HG03439 (cell line): ENCODE measurements at regions not wholly inside any gene's neighbourhood (a gene's known extent, or its start where the extent isn't known, plus 50 kb on each side); places are given as distances from the start of the nearest gene placed in this dataset.
"Not testable (repeated sequence)": the region's sequence is repeated elsewhere in the genome, so short reads cannot be mapped to it uniquely, and the experiment has no call there.

ENCODE experiments used
- ATAC-seq: cut with Tn5 transposase; IDR thresholded peaks from one replicate; pipeline ENCODE4 v1.9.1; 2021; ENCODE audit warnings: mild to moderate bottlenecking, moderate library complexity; ENCODE audit not compliant: unreplicated experiment

DNA sequence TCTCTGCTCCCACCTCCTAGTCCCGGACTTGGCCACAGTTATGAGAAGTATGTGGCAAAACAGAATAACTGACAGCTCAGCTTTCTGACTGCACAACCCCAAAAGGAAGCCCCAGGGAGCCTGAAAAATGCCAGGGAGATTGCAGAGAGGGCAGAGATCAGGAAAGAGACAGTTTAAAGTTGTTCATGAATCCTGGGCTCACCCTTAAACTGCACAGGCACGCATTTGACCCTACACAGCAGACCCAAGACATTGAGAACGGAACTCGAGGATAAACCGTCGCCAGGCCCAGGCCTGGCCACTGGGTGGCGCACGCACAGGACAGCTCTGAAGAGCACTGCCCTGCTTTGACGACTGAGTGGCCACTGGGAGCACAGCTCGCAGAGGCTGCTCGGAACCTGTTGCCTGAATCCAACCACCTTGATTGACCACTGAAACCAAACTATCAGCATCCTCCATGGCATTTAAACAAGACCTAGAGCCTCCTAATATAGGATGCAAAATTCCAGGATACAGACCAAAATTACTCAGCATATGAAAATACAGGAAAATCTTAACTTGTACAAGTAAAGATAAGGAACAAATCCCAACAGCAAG is 114.0 kb downstream of the C16orf95 start:
- ATAC-seq, result no peak

DNA sequence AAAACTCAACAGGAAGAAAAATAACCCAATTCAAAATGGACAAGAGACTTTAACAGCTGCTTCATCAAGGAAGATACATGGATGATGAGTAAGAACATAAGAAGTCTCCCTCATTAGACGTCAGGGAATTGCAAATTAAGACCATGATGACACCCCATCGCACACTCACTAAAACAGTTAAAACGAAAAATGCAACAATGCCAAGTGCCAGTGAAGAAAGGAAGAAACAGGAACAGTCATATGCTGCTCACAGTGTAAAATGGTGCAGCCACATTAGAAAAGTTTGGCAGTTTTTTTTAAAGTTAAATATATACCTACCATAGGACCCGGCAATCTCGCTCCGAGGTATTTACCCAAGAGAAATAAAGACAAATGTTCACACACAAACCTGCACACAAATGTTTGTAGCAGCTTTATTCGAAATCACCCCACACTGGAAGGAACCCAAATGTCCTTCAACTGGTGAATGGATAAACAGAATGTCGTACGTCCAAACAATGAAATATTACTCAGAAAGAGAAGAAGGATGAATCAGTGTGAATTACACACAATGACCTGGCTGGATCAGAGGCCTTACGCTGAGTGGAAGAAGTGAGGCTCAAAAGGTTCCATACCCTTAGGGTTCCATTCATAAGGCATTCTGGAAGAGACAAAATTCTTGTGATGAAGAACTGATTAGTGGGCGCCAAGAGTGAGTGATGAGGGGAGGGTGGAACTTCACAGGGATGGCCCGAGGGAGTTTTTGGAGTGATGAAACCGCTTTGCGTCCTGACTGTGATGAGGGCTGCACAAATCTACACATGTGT is 110.3 kb downstream of the C16orf95 start:
- no peak for ATAC-seq

DNA sequence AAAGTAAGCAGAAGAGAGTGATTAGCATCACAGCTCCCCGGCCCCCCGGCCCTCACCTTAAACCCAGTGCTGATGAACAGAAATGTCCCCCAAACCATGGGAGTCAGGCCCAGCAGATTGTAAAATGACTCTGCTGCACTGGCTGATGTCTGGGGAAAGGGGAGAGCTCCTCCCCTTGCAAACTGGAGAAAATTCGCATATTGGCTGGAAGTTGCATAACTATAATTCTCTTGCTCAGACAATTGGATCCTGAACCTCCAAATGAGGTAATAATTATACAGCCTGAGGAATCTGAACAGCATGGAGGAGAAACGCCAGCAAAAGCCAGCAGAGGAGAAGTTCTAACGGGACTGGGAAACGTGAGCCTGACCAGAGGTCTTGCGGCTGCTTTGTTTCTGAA is 109.7 kb downstream of the C16orf95 start:
- ATAC-seq, result no peak

DNA sequence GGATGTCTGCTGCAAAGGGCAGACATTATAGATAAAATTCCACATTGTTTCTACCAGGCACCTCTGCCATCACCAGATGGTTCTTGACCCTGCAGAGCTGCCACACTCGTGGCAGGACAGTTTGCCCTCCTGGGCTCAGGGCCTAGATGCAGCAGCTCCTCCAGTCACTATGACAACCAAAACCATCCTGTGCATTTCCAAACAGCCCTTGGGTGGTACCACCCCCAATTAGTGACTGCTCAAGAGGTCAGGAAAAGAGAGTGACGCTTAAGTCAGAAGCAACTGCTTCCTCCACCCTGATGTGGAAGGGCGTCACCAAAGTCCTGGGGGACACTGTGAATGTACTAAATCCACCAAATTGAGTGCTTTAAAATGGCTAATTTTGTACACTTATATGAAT is 109.2 kb downstream of the C16orf95 start:
- ATAC-seq, result no peak

DNA sequence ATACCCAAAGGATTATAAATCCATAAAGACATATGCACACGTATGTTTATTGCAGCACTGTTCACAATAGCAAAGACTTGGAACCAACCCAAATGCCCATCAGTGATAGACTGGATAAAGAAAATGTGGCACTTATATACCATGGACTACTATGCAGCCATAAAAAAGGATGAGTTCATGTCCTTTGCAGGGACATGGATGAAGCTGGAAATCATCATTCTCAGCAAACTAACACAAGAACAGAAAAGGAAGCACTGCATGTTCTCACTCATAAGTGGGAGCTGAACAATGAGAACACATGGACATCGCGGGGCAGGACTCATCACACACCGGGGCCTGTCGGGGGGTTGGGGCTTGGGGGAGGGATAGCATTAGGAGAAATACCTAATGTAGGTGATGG is 108.2 kb downstream of the C16orf95 start:
- ATAC-seq, result not testable (repeated sequence)

DNA sequence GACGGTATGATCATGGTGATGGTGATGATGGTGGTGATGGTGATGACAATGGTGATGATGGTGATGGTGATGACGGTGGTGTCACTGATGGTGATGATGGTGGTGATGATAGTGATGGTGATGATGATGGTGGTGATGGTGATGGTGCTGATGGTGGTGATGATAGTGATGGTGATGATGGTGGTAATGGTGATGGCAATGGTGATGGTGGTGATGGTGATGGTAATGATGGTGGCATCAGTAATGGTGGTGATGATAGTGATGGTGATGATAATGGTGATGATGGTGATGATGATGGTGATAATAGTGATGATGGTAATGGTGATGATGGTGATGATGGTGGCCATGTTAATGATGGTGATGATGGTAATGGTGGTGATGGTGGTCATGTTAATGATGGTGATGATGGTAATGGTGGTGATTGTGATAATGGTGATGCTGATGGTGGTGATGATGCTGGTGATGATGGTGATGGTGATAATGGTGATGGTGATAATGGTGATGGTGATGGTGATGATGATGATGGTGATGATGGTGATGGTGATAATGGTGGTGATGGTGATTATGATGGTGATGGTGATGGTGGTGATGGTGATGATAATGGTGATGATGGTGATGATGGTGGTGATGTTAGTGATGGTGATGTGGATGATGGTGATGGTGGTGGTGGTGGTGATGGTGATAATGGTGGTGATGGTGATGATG is 107.2 kb downstream of the C16orf95 start:
- ATAC-seq, result no peak

DNA sequence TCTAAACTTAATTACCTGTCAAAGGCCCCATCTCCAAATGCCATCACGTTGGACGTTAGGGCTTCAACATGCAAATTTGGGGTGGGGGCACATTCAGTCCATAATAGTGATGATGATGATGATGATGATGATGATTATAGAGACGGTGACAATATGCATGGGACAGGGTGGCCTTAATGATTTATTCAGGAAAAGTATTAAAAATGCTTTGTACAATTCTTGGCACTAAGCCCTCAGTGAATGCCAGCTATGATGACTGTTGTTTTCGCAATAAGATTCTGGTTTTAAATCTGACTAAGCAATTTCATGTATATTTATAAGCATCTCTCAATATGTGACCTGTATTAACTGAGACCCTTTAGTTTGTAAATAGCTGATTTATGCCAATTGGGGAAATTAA is 106.3 kb downstream of the C16orf95 start:
- no peak for ATAC-seq

DNA sequence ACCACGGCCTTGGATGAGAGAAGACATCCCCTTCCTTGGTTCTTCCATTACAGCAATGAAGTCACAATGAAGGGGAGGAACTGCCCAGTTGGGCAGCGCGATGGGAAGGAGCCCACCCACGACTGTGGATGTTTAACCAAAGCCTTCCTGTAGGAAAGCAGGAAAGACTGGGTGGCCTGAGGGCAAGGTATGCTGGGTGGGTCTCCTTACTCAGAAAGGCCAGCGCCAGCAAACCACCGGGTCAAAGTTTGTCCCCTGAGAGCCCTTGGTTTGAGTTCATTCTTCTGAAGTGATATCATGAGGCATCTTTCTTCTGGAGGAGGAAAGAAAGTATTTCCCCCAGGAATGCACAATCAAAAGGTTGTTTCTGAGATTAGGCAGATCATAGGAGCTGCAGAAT is 105.2 kb downstream of the C16orf95 start:
- ATAC-seq, result no peak

DNA sequence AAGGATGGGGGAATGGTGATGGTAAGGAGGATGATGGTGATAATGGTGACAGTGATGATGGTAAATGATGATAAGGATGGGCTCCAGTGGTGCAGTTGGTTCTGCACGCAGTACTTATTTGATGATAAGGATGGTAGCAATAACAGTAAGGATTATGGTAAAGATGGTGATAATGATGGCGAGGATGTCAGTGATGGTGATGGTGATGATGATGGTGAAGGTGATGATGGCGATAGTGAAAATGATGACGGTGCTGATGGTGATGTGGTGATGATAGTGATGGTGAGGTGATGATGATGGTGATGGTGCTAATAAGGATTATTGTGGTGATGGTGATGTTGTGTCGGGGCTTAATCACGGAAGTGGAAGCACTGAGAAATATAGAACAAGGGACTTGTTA is 103.7 kb downstream of the C16orf95 start:
- no peak for ATAC-seq

DNA sequence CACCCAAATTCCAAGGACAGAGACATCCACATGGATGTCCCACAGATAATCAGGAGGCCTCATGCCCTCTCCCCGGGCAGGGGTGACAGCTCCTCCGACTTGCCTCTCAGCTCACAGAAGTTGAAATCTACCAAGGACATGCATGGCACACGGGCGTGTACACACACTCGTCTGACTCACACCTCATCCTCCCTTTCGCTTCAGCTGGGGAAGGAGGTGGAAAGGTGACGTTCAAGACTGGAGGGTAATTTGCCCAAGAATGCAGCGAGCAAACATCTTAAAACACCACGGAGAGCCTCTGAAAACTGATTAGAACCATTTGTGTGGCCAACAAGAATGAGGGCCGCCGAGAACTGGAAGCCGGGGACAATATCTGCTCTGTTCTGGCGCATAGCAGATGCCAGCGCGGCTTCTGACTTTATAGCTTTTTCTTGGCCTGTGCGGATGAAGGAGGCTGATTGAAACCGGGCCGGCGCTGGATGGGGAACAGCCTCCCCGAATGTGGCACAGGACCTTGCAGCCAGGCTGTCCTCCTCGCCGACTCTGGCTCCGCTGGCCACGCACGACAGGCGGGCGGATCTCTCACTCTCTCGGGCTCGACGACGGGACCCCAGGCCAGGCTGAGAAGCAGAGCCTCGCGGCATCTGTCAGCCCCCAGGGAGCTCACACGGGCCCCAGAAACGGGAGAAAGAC is 100.9 kb downstream of the C16orf95 start:
- no peak for ATAC-seq

DNA sequence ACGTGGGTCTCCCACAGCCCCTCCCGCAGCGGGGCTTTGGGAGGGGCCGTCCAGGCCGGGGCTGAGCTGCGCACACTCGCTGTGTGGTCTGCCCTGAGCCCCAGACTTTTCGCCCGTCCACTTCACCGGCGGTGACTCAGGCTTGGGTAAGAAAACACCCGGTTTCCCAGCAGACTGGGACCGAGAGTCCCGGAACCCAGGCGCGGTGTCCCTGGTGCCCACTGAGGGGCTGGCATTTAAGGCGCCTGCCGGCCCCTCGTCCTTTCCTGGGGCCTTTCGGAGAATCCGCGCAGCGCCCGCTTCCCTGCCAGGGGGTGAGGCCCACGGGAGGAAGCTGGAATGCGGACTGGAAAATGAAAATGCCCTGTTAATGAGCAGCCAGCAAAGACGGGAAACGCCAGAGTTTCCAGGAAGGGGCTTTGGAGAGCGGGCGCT is 100.3 kb downstream of the C16orf95 start:
- ATAC-seq, result no peak

DNA sequence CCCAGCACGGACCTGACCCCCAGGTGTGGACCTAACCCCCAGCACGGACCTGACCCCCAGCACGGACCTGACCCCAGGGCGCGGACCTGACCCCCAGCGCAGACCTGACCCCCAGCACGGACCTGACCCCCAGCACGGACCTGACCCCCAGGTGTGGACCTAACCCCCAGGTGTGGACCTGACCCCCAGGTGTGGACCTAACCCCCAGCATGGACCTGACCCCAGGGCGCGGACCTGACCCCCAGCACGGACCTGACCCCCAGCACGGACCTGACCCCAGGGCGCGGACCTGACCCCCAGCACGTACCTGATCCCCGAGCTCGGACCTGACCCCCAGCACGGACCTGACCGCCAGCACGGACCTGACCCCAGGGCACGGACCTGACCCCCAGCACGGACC is 99.4 kb downstream of the C16orf95 start:
- not testable (repeated sequence) for ATAC-seq

DNA sequence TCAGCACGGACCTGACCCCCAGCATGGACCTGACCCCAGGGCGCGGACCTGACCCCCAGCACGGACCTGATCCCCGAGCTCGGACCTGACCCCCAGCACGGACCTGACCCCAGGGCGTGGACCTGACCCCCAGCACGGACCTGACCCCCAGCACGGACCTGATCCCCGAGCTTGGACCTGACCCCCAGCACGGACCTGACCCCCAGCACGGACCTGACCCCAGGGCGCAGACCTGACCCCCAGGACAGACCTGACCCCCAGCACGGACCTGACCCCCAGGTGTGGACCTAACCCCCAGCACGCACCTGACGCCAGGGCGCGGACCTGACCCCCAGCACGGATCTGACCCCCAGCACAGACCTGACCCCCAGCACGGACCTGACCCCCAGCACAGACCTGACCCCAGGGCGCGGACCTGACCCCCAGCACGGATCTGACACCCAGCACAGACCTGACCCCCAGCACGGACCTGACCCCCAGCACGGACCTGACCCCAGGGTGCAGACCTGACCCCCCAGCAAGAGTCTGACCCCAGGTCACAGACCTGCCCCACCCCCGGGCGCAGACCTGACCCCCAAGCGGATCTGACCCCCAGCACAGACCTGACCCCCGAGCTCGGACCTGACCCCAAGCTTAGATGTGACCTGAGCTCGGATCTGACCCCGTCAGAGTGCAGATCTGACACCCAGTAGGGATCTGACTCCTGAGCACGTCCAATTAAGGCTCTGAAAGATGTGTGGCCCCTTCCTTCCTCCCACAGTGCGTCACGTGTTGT is 98.7 kb downstream of the C16orf95 start:
- no peak for ATAC-seq

DNA sequence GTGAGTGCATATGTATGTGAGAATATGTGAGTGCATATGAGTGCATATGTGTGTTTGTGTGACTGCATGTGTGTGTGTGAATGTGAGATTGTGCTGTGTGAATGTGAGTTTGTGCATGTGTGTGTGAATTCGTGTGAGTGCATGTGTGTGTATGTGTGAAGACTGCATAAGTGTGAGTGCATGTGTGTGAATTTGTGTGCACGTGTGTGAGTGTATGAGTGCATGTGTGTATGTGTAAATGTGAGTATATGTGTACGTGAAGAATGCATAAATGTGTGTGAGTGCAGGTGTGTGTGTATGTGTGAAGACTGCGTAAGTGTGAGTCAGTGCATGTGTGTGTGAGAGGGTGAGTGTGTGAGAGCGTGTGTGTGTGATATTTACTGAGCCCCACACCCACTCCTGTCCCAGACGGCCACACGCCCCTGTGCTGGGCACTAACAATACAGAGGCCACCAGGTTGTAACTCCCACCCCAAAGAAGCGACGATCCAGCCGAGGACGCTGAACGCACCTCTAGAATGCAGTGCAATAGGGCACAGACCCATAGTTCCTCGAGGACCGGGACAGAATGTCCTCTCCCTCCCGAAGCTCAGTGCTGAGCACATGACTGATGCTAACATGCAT is 97.8 kb downstream of the C16orf95 start:
- no peak for ATAC-seq

DNA sequence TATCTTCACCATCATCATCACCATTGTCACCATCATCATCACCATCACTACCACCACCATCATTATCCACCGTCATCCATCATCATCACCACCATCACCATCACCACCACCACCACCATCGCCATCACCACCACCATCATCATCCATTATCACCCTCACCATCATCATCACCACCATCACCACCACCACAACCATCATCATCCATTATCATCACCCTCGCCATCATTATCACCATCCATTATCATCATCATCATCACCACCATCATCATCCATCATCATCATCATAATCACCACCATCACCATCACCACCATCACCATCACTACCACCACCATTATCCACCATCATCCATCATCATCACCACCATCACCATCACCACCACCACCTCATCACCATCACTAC is 95.6 kb downstream of the C16orf95 start:
- no peak for ATAC-seq

DNA sequence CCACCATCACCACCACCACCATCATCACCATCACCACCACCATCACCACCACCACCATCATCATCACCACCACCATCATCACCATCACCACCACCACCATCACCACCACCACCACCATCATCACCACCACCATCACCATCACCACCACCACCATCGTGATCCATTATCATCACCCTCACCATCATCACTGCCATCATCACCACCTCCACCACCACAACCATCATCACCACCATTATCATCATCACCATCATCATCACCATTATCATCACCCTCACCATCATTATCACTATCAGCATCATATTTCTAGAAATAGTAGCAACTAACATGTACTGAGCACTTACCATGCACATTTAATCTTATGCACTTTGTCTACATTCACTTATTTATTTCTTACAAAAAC is 94.9 kb downstream of the C16orf95 start:
- ATAC-seq, result no peak

DNA sequence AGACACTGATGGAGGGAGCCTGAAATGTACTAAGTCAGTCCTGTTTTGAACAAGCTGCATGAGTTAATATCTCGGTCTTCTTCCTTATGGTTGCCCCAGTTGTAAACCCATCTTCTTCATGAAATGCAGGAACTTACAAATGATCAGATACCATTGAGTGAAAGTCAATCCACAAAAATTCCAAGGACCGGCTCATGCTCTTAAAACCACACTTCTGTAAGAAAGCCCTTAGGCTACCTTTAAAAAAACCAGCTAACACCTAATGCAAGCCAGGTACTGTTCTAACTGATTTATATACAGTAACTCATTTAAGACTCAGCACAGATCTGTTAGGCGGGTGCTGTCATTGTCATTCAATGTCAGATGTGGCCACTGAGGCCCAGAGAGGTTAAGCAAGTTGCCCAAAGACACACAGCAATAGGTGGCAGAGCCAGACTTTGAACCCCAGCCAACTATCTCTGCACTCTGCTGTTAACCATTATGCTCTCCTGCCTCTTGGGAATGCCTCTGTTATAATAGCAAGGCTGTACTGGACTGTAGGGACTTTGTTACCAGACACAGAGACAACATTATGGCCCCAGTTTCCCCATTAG is 93.4 kb downstream of the C16orf95 start:
- ATAC-seq, result no peak

DNA sequence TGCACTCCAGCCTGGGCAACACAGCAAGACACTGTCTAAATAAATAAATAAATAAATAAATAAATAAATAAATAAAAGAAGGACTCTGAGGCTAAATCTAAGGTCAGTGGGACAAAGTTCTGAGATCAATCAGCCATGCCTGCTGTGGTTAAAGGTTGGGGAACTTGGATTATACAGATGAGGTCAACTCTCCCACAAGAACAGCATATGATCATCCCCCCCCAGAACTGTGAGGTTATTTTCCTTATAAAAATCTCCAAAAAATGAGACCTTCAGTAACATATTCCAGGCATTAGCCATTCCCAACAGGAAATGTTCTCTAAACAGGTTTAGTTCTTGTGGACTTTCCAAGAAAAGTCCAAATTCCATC is 90.3 kb downstream of the C16orf95 start:
- no peak for ATAC-seq

DNA sequence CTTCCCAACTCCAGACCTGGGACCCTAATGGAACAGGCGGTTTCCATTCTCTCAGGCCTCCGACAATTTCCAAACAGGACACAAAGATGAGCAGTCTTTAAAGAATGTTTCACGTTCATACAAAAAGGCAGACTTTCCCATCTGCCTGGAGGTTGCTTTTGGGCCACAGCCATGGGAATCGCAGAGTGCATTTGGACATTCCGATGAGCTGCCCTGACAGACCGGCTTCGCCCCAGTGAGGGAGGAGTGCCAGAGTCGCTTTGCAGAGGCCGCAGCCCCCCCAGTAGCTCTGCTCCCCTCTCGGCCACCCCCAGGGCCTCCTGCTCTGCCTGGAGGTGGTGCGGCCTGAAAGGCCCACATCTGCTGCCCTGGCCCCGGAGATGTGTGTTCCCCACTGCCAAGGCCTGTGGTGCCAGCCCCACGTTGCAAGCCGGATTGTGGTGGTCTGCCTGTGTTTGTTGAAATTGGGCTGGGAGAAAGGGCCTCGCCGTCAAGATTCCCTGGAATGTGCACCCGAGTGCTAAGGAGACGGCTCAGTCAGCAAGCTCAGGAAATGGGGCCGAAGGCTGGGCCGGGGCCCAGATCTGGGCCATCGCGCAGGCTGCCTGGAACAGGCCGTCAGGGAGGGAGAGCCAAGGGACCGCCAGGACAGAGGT is 89.8 kb downstream of the C16orf95 start:
- ATAC-seq, result no peak
